ENCODE measurements at regions not wholly inside any gene's neighbourhood (a gene's known extent, or its start where the extent isn't known, plus 50 kb on each side); places are given as distances from the start of the nearest gene placed in this dataset.

- no peak for TF ChIP-seq POLR2A (IDR thresholded peaks at IDR 0.05)
- TF ChIP-seq CTCF (IDR thresholded peaks at IDR 0.05) = no peak
Measured at GRCh38 chr15:70202756-70203155, 105.0 kb upstream of the TLE3 start.
